Common myeloid progenitor, CD34-positive (primary cell): ENCODE measurements at regions not wholly inside any gene's neighbourhood (a gene's known extent, or its start where the extent isn't known, plus 50 kb on each side); places are given as distances from the start of the nearest gene placed in this dataset.

Experiments used
- CTCF ChIA-PET: fragments of 350-600 bp; sonication (Branson Sonifier 250); formaldehyde crosslinking; loops from one replicate; lab custom pipeline; 2021; ENCODE audit warnings: antibody characterized with exemption; lab: Charles Lee
- POLR2A ChIA-PET: fragments of 350-600 bp; sonication (Branson Sonifier 250); formaldehyde crosslinking; loops from one replicate; lab custom pipeline; 2021; ENCODE audit warnings: antibody characterized with exemption; lab: Charles Lee
- DNase-seq, 3 donors: peaks; one replicate each; pipeline versions ENCODE4 v3.0.0 to v3.0.0-alpha.2; 2013
- H3K27ac ChIP-seq, 2 experiments: 1 replicate in 1 of 2; 2 replicates in 1 of 2; pipeline ENCODE4 v1.7.0; 2013; ENCODE audit warnings: inconsistent platforms in 2 of 2, low read length in 2 of 2, mild to moderate bottlenecking in 2 of 2, low read depth in 1 of 2, moderate library complexity in 1 of 2; ENCODE audit not compliant: severe bottlenecking in 2 of 2, insufficient read depth in 1 of 2, poor library complexity in 1 of 2
- H3K27me3 ChIP-seq, 5 experiments: replicated peaks in 2 of 5; 1 replicate in 3 of 5; 2 replicates in 2 of 5; pipeline versions ENCODE4 v1.6.1 to v1.7.0; 2013; ENCODE audit warnings: low read length in 4 of 5, mild to moderate bottlenecking in 2 of 5, moderate library complexity in 2 of 5, inconsistent platforms in 1 of 5; ENCODE audit not compliant: insufficient read depth in 5 of 5, control insufficient read depth in 4 of 5
- H3K36me3 ChIP-seq, 4 experiments: 1 replicate in 2 of 4; 2 replicates in 2 of 4; pipeline versions ENCODE4 v1.6.1 to v1.7.0; 2013; ENCODE audit warnings: low read length in 3 of 4, control low read depth in 1 of 4, mild to moderate bottlenecking in 1 of 4; ENCODE audit not compliant: control insufficient read depth in 4 of 4, insufficient read depth in 4 of 4
- H3K4me1 ChIP-seq, 4 experiments: 1 replicate in 3 of 4; 2 replicates in 1 of 4; pipeline versions ENCODE4 v1.6.1 to v1.7.1; 2013; ENCODE audit warnings: low read length in 3 of 4, mild to moderate bottlenecking in 3 of 4, control low read depth in 1 of 4, inconsistent platforms in 1 of 4, moderate library complexity in 1 of 4; ENCODE audit not compliant: control insufficient read depth in 4 of 4, insufficient read depth in 4 of 4; ENCODE audit errors: control extremely low read depth in 1 of 4
- H3K4me3 ChIP-seq, 7 experiments: 1 replicate in 4 of 7; 2 replicates in 3 of 7; pipeline versions ENCODE4 v1.5.1 to v1.7.0; 2013; ENCODE audit warnings: mild to moderate bottlenecking in 7 of 7, low read length in 6 of 7, moderate library complexity in 6 of 7, inconsistent platforms in 2 of 7, low read depth in 2 of 7, control low read depth in 1 of 7; ENCODE audit not compliant: insufficient read depth in 4 of 7, control insufficient read depth in 1 of 7; ENCODE audit errors: extremely low read depth in 1 of 7
- H3K9me3 ChIP-seq, 5 experiments: 1 replicate in 4 of 5; 2 replicates in 1 of 5; pipeline versions ENCODE4 v1.6.1 to v1.7.1; 2013; ENCODE audit warnings: low read length in 4 of 5, mild to moderate bottlenecking in 2 of 5, inconsistent platforms in 1 of 5, low read depth in 1 of 5, moderate library complexity in 1 of 5; ENCODE audit not compliant: control insufficient read depth in 4 of 5, insufficient read depth in 2 of 5; ENCODE audit errors: control extremely low read depth in 1 of 5
- WGBS: methylation state at CpG from one replicate; pipeline ENCODE4 v1.1.5; 2013; ENCODE audit not compliant: insufficient coverage; 5-methylcytosine and 5-hydroxymethylcytosine counted together

- Histone ChIP-seq H3K4me1 (peaks cover 5 to 15% (median 13%) of the 10 kb centered on the region in 4 experiments), H3K36me3 (no peaks in the 10 kb centered on the region), H3K27me3 (no peaks in the 10 kb centered on the region), H3K27ac (no peak overlapping the region), H3K9me3 (no peaks in the 10 kb centered on the region), H3K4me3 (no peak overlapping the region)
- POLR2A ChIA-PET, result no interaction called here
- WGBS, result 71% methylated on average over 1 of the region's 1 CpG
- CTCF ChIA-PET, result no interaction called here
- no peak for DNase-seq
Measured at GRCh38 chr12:4086481-4086880, 187.1 kb upstream of the CCND2 start.

- POLR2A ChIA-PET, result interaction anchor here (0.6 kb wide), 1 partner anchor 117 kb away, joined by 6 read pairs; no protein-coding TSS in a partner anchor
- no peaks in the 10 kb centered on the region for H3K9me3 ChIP-seq
- no peak for DNase-seq
- CTCF ChIA-PET, result interaction anchor here (0.7 to 2.2 kb wide), 5 partner anchors 23 to 198 kb away, joined by 3 to 5 read pairs (median 4); no protein-coding TSS in a partner anchor
- WGBS, result 93% methylated on average over 7 of the region's 8 CpGs
- H3K27me3 ChIP-seq, result no peaks in the 10 kb centered on the region
- H3K27ac ChIP-seq, result no peak overlapping the region
- H3K4me1 ChIP-seq, result peaks cover 3 to 8% (median 4%) of the 10 kb centered on the region in 4 experiments
- no peaks in the 10 kb centered on the region for H3K36me3 ChIP-seq
- no peak overlapping the region for H3K4me3 ChIP-seq
Measured at GRCh38 chr12:4084573-4084972, 189.0 kb upstream of the CCND2 start.

DNA sequence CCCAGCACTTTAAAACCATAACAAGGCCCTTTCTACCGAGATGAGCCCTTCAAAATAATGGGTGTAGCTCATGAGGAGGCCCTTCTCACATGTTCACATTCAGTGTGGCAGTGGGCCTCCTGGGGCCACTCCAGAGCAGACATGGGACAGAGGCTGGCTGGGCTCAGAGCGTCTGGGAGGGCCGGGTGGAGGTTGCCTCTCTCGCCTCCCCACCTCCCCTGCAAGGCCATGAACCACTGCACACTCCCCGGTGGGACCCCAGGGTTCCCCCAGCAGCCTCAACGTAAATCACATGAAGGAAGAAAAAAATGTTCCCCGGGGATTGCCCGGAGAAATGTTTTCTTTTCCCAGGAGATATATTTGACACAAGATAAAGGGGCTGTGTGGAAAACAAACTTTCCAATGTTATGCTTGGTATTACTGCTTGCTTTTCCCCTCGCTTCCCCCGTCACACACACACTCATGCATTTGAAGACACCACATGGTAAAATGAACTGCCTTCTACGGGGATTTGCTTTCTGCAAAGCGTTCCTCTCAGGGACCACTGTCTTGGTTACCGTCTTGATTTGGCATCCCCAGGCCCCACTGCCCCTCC, 190.7 kb upstream of the CCND2 start:
- 96% methylated on average over 8 of the region's 13 CpGs for WGBS
- H3K4me3 ChIP-seq, result no peak overlapping the region
- peaks cover 0 to 5% (median 1%) of the 10 kb centered on the region in 5 experiments for H3K9me3 ChIP-seq
- H3K27ac ChIP-seq, result no peak overlapping the region
- POLR2A ChIA-PET, result interaction anchor here (0.5 kb wide), 1 partner anchor 27 kb away, joined by 3 read pairs; no protein-coding TSS in a partner anchor
- H3K36me3 ChIP-seq, result no peaks in the 10 kb centered on the region
- DNase-seq, result no peak
- no peaks in the 10 kb centered on the region for H3K27me3 ChIP-seq
- peaks cover 3 to 8% (median 4%) of the 10 kb centered on the region in 4 experiments for H3K4me1 ChIP-seq
- CTCF ChIA-PET, result interaction anchor here (0.6 to 1.6 kb wide), 2 partner anchors 8 to 25 kb away, joined by 3 to 5 read pairs; no protein-coding TSS in a partner anchor

GRCh38 chr12:4080213-4080612, 193.3 kb upstream of the CCND2 start:
- Histone ChIP-seq H3K4me3 (no peak overlapping the region), H3K27me3 (no peaks in the 10 kb centered on the region), H3K27ac (no peak overlapping the region), H3K9me3 (peaks cover 0 to 8% (median 1%) of the 10 kb centered on the region in 5 experiments), H3K4me1 (peaks cover 3 to 8% (median 4%) of the 10 kb centered on the region in 4 experiments), H3K36me3 (no peaks in the 10 kb centered on the region)
- ChIA-PET POLR2A (no interaction called here), CTCF (no interaction called here)
- DNase-seq, result no peak
- no CpG with 5 or more reads among the region's 1 CpG for WGBS

DNA sequence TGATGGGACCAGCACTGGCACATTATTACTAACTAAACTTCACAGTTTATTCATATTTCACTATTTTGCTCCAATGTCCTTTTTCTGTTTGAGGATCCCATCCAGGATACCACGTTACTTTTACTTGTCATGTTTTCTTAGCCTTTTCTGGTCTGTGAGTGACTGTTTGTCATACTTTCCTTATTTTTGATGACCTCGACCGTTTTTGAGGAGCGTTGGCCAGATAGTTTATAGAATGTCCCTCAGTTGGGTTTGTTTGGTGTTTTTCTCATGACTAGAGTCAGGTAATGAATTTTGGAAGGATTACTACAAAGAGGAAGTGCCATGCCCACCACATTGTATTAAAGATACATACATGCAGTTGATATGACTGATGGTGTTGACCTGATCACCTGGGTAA, 199.4 kb upstream of the CCND2 start:
- ChIA-PET POLR2A (no interaction called here), CTCF (no interaction called here)
- WGBS, result 94% methylated on average over 4 of the region's 4 CpGs

GRCh38 chr12:4069670-4070010, 196.4 kb upstream of the PARP11 start:
- Histone ChIP-seq H3K27ac (peak overlapping the region; percentile 37 to 73), H3K27me3 (no peaks in the 10 kb centered on the region), H3K9me3 (no peaks in the 10 kb centered on the region), H3K4me1 (peaks cover 2 to 21% (median 10%) of the 10 kb centered on the region in 4 experiments), H3K4me3 (no peak overlapping the region), H3K36me3 (no peaks in the 10 kb centered on the region)
- DNase-seq, result peak in 1 of 3 donors; percentile 8
- ChIA-PET CTCF (interaction anchor here (1.2 to 1.7 kb wide), 4 partner anchors 12 to 207 kb away, joined by 3 to 6 read pairs (median 3); no protein-coding TSS in a partner anchor), POLR2A (interaction anchor here (1.0 kb wide), 1 partner anchor 22 kb away, joined by 3 read pairs; no protein-coding TSS in a partner anchor)
- WGBS, result 100% methylated on average over 1 of the region's 3 CpGs

More for the DNA sequence above, 199.4 kb upstream of the CCND2 start:
- Histone ChIP-seq H3K36me3 (no peaks in the 10 kb centered on the region), H3K4me1 (peaks cover 0 to 10% (median 7%) of the 10 kb centered on the region in 4 experiments), H3K27me3 (no peaks in the 10 kb centered on the region), H3K9me3 (peaks cover 0 to 8% (median under 1%) of the 10 kb centered on the region in 5 experiments), H3K4me3 (no peak overlapping the region), H3K27ac (no peak overlapping the region)
- no peak for DNase-seq
